Endothelial cell of umbilical vein (primary cell): ENCODE measurements at regions not wholly inside any gene's neighbourhood (a gene's known extent, or its start where the extent isn't known, plus 50 kb on each side); places are given as distances from the start of the nearest gene placed in this dataset.

Source experiments
- BruUV-seq: library from RNA; stranded (reverse); fragments of 400-500 nt; replicated peaks from 2 replicates; lab custom pipeline; 2021; lab: Mats Ljungman, UMichigan
- CTCF ChIA-PET: fragments of 300-600, 350-600 bp; sonication (Branson Sonifier 250); formaldehyde crosslinking; loops from one replicate; lab custom pipeline; 2021; ENCODE audit warnings: antibody characterized with exemption, inconsistent platforms; lab: Charles Lee
- POLR2A ChIA-PET: fragments of 300-600, 350-600 bp; sonication (Branson Sonifier 250); formaldehyde crosslinking; loops from one replicate; lab custom pipeline; 2021; ENCODE audit warnings: antibody characterized with exemption, inconsistent platforms; lab: Charles Lee
- DNase-seq: peaks from one replicate; pipeline ENCODE4 v3.0.0-alpha.2; 2011; ENCODE audit warnings: low read depth, low spot score
- FAIRE-seq: peaks from 2 replicates; lab custom pipeline; 2011; peaks lifted over from hg19 to GRCh38; lab: Jason Lieb, UNC
- H2AFZ ChIP-seq: 2 replicates; pipeline ENCODE4 v1.6.0; 2012; ENCODE audit warnings: low read depth, low read length, control low read depth, inconsistent platforms
- H3K27ac ChIP-seq: 2 replicates; pipeline ENCODE4 v1.5.1; 2011; ENCODE audit warnings: low read depth, mild to moderate bottlenecking, control low read depth, low read length, moderate library complexity; ENCODE audit not compliant: insufficient read depth
- H3K27me3 ChIP-seq, 2 experiments: 2 replicates each; pipeline versions ENCODE4 v1.6.0 to v1.6.1; 2011; ENCODE audit warnings: low read length in 2 of 2, mixed read lengths in 1 of 2; ENCODE audit not compliant: control insufficient read depth in 2 of 2, insufficient read depth in 2 of 2
- H3K36me3 ChIP-seq, 2 experiments: 2 replicates in 1 of 2; 3 replicates in 1 of 2; pipeline ENCODE4 v1.5.1; 2011; ENCODE audit warnings: low read length in 2 of 2, mild to moderate bottlenecking in 1 of 2, moderate library complexity in 1 of 2; ENCODE audit not compliant: control insufficient read depth in 2 of 2, insufficient read depth in 2 of 2; ENCODE audit errors: extremely low read depth in 1 of 2
- H3K4me1 ChIP-seq: 3 replicates; pipeline ENCODE4 v1.5.1; 2011; ENCODE audit warnings: mild to moderate bottlenecking, low read length; ENCODE audit not compliant: control insufficient read depth, insufficient read depth; ENCODE audit errors: extremely low read depth
- H3K4me2 ChIP-seq: 2 replicates; pipeline ENCODE4 v1.6.1; 2011; ENCODE audit warnings: low read length, control low read depth, mixed read lengths; ENCODE audit not compliant: insufficient read depth
- H3K4me3 ChIP-seq, 3 experiments: fragments of 200-600 bp in 1 of 3; sonication (generic), shearing (Covaris generic) in 1 of 3; replicated peaks in 1 of 3; 2 replicates each; pipeline ENCODE4 v1.5.1; 2011 to 2016; ENCODE audit warnings: control low read depth in 3 of 3, low read length in 3 of 3, mild to moderate bottlenecking in 2 of 3, inconsistent platforms in 1 of 3, low read depth in 1 of 3, moderate library complexity in 1 of 3; ENCODE audit not compliant: insufficient read depth in 1 of 3
- H3K79me2 ChIP-seq: 2 replicates; pipeline ENCODE4 v1.6.0; 2012; ENCODE audit warnings: low read length, inconsistent platforms; ENCODE audit not compliant: control insufficient read depth, insufficient read depth
- H3K9ac ChIP-seq: replicated peaks from 2 replicates; pipeline ENCODE3; 2011; ENCODE audit warnings: low read length, control low read depth; ENCODE audit not compliant: insufficient read depth; ENCODE audit errors: extremely low read depth
- H3K9me1 ChIP-seq: replicated peaks from 3 replicates; pipeline ENCODE4 v1.6.0; 2011; ENCODE audit warnings: mild to moderate bottlenecking, low read length; ENCODE audit not compliant: control insufficient read depth, insufficient read depth; ENCODE audit errors: extremely low read depth
- H3K9me3 ChIP-seq: replicated peaks from 2 replicates; pipeline ENCODE4 v1.5.1; 2012; ENCODE audit warnings: low read length, inconsistent platforms; ENCODE audit not compliant: control insufficient read depth, insufficient read depth
- H4K20me1 ChIP-seq: replicated peaks from 2 replicates; pipeline ENCODE3; 2011; ENCODE audit warnings: mild to moderate bottlenecking, low read length; ENCODE audit not compliant: control insufficient read depth, insufficient read depth; ENCODE audit errors: extremely low read depth
- CTCF ChIP-seq, 2 donors: IDR thresholded peaks; 1 replicate in 1 of 2; 2 replicates in 1 of 2; pipeline ENCODE4 v1.5.1; 2011; ENCODE audit warnings: low read length in 2 of 2, mild to moderate bottlenecking in 2 of 2, moderate library complexity in 2 of 2, control low read depth in 1 of 2, inconsistent platforms in 1 of 2, low read depth in 1 of 2; ENCODE audit not compliant: insufficient read depth in 1 of 2; ENCODE audit errors: extremely low read depth in 1 of 2
- EZH2 ChIP-seq: IDR thresholded peaks from 2 replicates; pipeline ENCODE4 v1.6.1; 2012; ENCODE audit warnings: borderline replicate concordance, low read depth, mild to moderate bottlenecking, moderate library complexity, low read length, inconsistent platforms; ENCODE audit not compliant: severe bottlenecking
- FOS ChIP-seq: IDR thresholded peaks from 2 replicates; pipeline ENCODE4 v1.6.1; 2011; ENCODE audit warnings: mild to moderate bottlenecking, low read length, moderate library complexity, borderline replicate concordance; ENCODE audit not compliant: insufficient read depth
- GATA2 ChIP-seq: IDR thresholded peaks from 2 replicates; pipeline ENCODE4 v1.7.0; 2011; ENCODE audit warnings: low read depth, mild to moderate bottlenecking, moderate library complexity, mixed read lengths, low read length; ENCODE audit not compliant: insufficient read length, insufficient read depth
- JUN ChIP-seq: IDR thresholded peaks from 2 replicates; pipeline ENCODE4 v1.6.1; 2011; ENCODE audit warnings: borderline replicate concordance, low read depth; ENCODE audit not compliant: insufficient read length, insufficient read depth
- MAX ChIP-seq: IDR thresholded peaks from 2 replicates; pipeline ENCODE4 v1.6.1; 2011; ENCODE audit not compliant: insufficient read depth, insufficient read length
- MYC ChIP-seq: IDR thresholded peaks from one replicate; pipeline ENCODE4 v1.6.1; 2011; ENCODE audit warnings: mild to moderate bottlenecking, low read depth, low read length
- POLR2A ChIP-seq: IDR thresholded peaks from 2 replicates; pipeline ENCODE4 v1.6.1; 2012; ENCODE audit warnings: low read depth, mild to moderate bottlenecking, control low read depth, low read length
- POLR2AphosphoS5 ChIP-seq: IDR thresholded peaks from 2 replicates; pipeline ENCODE4 v1.6.1; 2012; ENCODE audit warnings: low read depth, mild to moderate bottlenecking, control low read depth, low read length, moderate library complexity; ENCODE audit not compliant: insufficient read depth
- dilution Hi-C: fragments of 300-500 bp; cut with MboI; formaldehyde crosslinking; loops from one replicate; pipeline ENCODE4 v1.15.0; 2019; ENCODE audit warnings: low sequenced_read_pairs; ENCODE audit not compliant: extremely low pct_ligation_motif_present
- intact Hi-C: fragments of 100-400 bp; cut with micrococcal nuclease; formaldehyde crosslinking; loops from one replicate; pipeline ENCODE4 v1.10.0; 2022

DNA sequence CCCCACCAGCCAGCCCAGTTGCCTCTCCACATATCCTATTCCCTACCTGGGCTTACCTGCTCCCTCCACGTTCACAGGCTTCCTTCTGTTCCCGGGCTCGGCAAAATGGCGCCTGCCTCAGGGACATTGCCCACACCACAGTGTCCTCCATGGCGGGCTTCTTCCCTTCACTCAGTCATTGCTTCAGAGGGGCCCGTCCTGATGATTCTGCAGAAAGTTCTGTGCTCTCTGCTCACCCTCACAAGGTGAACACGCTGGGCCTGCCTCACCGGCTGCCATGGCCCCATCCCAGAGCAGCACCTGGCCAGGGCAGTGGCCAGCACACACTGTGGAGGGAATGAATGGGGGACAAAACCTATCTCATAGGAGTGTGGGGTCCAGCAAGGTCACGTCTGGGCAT is 313.0 kb downstream of the GADD45G start:
- Histone ChIP-seq H3K9me3 (no peaks in the 10 kb centered on the region), H3K27me3 (no peaks in the 10 kb centered on the region), H2AFZ (no peak overlapping the region), H3K9ac (no peak overlapping the region), H3K4me2 (no peak overlapping the region), H4K20me1 (no peaks in the 10 kb centered on the region), H3K79me2 (no peaks in the 10 kb centered on the region), H3K4me1 (no peaks in the 10 kb centered on the region), H3K27ac (no peak overlapping the region), H3K4me3 (no peak overlapping the region), H3K36me3 (no peaks in the 10 kb centered on the region), H3K9me1 (no peaks in the 10 kb centered on the region)
- dilution Hi-C loops = no loop called here
- intact Hi-C loops = loop anchor here (10.0 kb wide), 1 partner anchor 187 kb away; no protein-coding TSS in a partner anchor
- CTCF ChIA-PET = interaction anchor here (1.4 kb wide), 1 partner anchor 315 kb away, joined by 5 read pairs; no protein-coding TSS in a partner anchor
- POLR2A ChIA-PET = no interaction called here
- FAIRE-seq = no peak
- no peak for DNase-seq
- no TSS peak for BruUV-seq
- TF ChIP-seq POLR2AphosphoS5 (no peak), MYC (no peak), JUN (no peak), FOS (no peak), POLR2A (no peak), CTCF (IDR thresholded peaks at IDR 0.05; ENCODE audit: extremely low read depth in 1 of 2, insufficient read depth in 1 of 2, low read depth in 1 of 2, low read length in 2 of 2) (no peak), GATA2 (no peak), EZH2 (no peak), MAX (no peak)
